COR-L47 (cell line): ENCODE measurements at regions not wholly inside any gene's neighbourhood (a gene's known extent, or its start where the extent isn't known, plus 50 kb on each side); places are given as distances from the start of the nearest gene placed in this dataset.

Source experiments
- DNase-seq: peaks from one replicate; lab custom pipeline; 2025; lab: John Stamatoyannopoulos, UW

- no peak for DNase-seq
Measured at GRCh38 chr10:36211856-36212255, 569.8 kb upstream of the FZD8 start.

DNA sequence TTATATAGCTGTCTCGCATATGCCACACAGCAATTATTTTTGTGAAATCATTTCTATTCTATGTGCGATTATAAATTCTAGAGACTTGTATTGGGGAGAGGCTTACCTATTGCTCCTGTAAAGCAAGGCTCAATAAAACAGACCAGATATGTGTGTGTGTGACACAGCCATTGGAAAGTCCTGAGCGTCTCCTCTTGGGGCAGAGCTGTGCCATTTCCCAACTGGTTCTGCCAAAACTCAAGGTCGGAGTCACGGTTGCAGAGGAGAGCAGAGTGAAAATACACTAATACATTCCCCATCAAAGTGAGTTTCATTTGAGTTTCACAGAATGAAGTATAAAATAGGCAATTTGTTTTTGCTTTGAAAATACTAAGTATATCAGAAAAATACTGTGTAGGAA, 567.4 kb upstream of the FZD8 start:
- DNase-seq, result no peak

DNA sequence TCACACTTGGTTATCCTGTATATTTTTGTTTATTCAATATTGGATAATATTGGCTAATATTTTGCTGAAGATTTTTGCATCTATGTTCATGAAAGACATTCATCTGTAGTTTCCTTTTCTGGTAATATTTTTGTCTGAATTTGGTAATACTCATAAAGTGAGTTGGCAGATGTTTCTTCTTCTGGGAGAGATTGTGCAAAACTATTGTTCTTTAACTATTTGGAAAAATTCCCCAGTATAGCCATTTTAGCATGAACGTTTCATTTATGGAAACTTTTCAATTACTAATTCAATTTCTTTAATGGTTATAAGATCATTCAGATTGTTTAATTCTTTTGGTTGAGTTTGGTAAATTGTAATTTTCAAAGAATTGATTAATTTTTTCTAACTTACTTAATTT, 560.8 kb upstream of the FZD8 start:
- DNase-seq, result no peak

- DNase-seq, result no peak
Measured at GRCh38 chr10:36200577-36200976, 558.5 kb upstream of the FZD8 start.

GRCh38 chr10:36198322-36198721, 556.2 kb upstream of the FZD8 start:
- DNase-seq, result no peak

GRCh38 chr10:36195364-36195763, 553.3 kb upstream of the FZD8 start:
- no peak for DNase-seq

- DNase-seq, result no peak
Measured at GRCh38 chr10:36194276-36194675, 552.2 kb upstream of the FZD8 start.

- DNase-seq, result no peak
Measured at GRCh38 chr10:36191009-36191408, 548.9 kb upstream of the FZD8 start.

GRCh38 chr10:36188461-36188860, 546.4 kb upstream of the FZD8 start:
- peak; percentile 55 for DNase-seq

DNA sequence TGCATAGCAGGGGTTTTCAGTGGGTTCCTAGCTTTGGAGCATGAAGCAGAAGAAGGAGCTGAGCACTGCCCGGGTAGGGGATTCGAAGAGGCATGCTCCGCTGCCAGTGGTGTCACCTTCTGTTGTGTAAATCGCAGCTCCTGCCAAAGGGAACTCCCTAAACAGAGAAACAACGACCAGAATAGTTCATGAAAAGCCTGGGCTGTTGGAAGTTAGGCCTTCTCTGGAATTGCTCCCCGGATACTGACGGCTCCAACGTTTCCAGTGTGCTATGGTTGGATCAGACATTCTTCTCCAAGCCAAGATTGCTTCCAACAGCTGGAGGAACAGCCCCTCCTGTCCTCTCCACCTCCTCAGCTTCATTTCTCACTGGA, 546.0 kb upstream of the FZD8 start:
- peak; percentile 21 for DNase-seq

DNA sequence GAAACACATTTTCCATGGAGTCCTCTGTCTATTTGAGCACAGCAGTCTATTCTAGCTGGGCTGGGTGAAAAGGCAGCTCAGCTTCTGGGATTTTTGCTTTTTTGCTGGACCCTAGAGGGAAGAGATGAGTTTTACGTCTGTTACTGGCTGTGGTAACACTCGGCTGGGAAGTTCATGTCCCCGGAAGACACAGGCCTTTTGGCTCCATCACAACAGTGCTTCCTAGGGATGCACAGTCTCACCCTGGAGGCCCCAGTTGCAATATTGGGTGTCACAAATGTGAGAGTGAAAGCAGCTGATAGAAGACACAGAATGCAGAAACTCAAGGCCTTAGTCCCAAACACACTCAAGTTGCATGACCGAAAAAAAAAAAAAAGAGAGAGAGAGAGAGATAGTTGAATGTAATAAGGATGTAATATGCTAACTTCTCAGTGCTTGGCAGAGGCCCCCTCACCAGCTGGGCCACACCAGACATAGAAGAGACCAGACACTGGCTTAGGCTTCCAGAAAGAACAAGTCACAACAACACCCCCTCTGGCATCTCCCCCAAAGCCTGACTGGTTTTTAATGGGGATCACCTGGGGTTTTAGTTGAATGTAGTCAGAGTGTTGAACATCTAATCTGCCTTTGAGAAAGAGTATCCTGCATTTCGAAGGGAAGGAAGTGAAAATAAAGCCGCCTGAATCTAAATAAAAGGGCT, 545.4 kb upstream of the FZD8 start:
- DNase-seq, result no peak

DNA sequence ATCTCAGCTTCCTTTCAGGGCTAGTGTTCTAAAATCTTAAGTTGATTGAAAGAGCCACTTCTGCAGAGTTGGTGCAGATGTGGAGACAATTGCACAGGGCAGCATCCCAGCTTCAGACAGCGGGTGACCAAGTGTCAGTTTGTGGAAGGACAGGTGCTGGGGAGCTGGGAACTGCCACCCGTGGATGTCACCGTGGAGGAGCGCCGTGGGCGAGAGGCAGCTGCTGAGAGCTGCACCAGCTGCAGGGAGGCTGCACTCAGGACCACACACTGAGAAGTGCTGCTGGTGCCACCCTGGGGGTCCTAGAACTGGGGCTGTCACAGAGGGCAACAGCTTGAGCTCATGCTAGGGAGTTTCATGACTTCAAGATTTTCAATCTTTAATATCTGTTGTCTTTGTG, 543.0 kb upstream of the FZD8 start:
- DNase-seq, result peak; percentile 48

GRCh38 chr10:36183726-36184125, 541.6 kb upstream of the FZD8 start:
- DNase-seq, result no peak

GRCh38 chr10:36183056-36183455, 541.0 kb upstream of the FZD8 start:
- no peak for DNase-seq

DNA sequence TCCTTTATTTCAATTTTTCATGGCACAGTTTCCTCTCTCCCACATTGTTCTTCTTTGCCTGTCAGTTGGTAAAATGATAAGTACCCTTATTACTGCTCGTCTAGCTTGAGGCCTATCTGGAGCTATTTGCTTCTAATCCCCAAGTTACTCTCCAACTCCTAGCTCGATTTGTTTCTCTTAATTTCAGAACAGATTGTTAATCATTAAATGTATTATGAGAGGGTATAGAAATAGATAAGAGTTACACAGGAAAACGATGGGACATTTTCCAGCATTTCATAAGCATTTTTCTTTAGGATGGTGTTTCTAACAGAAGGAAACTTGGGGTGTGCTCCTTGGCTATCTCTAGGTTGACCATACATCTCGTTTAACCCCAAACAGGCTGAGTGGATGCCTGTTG, 540.5 kb upstream of the FZD8 start:
- DNase-seq, result no peak

GRCh38 chr10:36182179-36182566, 540.1 kb upstream of the FZD8 start:
- DNase-seq, result no peak

DNA sequence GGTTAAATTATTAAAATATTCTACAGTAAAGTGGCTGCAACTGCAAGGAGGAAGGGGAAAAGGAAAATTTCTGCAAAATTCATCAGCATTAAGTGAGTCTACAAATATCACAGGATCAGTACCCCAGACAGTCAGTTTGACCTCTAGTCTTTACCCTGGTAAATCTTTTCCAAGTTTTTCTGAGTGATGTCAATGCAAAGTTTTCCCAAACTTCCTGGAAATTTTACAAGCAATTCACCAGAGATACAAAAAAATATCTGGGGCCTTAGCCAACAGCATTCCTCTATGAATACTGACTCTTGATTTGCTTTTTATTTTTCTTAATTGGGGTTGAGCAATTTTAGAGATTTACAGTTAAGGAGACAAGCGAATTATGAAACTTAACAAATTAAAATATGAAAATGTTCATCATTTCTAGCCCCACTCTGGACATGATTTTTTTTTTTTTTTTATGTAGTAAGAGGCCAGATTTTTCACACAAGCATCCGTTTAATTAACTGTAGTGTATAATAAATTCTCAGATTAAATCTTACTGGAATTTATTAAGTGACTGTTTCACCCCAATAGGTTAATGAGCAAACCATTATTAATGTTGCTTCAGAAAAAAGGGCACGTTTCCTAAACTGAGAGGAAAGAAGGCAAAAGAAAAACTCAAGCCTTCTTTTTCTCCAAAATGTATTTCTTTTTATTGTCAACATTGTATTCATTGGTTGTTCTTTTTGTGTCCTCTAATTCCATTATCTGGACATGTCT, 539.5 kb upstream of the FZD8 start:
- no peak for DNase-seq

- no peak for DNase-seq
Measured at GRCh38 chr10:36178616-36179015, 536.5 kb upstream of the FZD8 start.

GRCh38 chr10:36177071-36177470, 535.0 kb upstream of the FZD8 start:
- DNase-seq, result no peak

GRCh38 chr10:36175954-36176353, 533.9 kb upstream of the FZD8 start:
- DNase-seq, result no peak

- no peak for DNase-seq
Measured at GRCh38 chr10:36173364-36173763, 531.3 kb upstream of the FZD8 start.

GRCh38 chr10:36171953-36172940, 530.2 kb upstream of the FZD8 start:
- DNase-seq, result no peak

DNA sequence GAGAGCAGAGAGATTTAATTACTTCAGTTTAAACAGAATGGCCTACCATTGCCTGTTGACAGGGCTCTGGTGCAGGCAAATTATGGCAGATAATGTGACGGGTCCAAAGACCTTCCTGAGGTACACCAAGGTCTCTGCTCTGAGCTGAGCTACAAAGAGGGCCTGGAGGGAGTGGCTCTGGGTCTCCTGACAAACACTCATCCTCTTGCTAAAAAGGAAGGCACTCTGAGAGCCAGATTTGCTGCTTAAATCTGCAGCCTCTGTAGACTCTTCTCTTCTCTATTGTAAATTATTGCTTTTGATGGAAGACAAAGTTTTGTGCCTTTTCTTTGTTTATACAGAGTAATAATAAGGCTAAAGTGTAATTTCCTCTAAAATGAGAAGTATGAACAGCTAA, 529.5 kb upstream of the FZD8 start:
- no peak for DNase-seq
